BE2C (cell line): ENCODE measurements at regions not wholly inside any gene's neighbourhood (a gene's known extent, or its start where the extent isn't known, plus 50 kb on each side); places are given as distances from the start of the nearest gene placed in this dataset.
"Not testable (repeated sequence)": the region's sequence is repeated elsewhere in the genome, so short reads cannot be mapped to it uniquely, and the experiment has no call there.

ENCODE experiments used
- DNase-seq: peaks from one replicate; pipeline ENCODE4 v3.0.0-alpha.2; 2020
- H3K27me3 ChIP-seq: fragments of 250-450 bp; sonication (Bioruptor Pico); 2 replicates; pipeline ENCODE4 v1.5.1; 2020; ENCODE audit warnings: mild to moderate bottlenecking
- H3K36me3 ChIP-seq: fragments of 250-450 bp; sonication (Bioruptor Pico); 2 replicates; pipeline ENCODE4 v1.5.1; 2020; ENCODE audit warnings: mild to moderate bottlenecking
- H3K4me1 ChIP-seq: fragments of 250-450 bp; sonication (Bioruptor Pico); 2 replicates; pipeline ENCODE4 v1.5.1; 2020
- H3K4me3 ChIP-seq: 2 replicates; pipeline ENCODE4 v1.5.1; 2011; ENCODE audit warnings: low read depth, low read length
- H3K9me3 ChIP-seq: fragments of 250-450 bp; sonication (Bioruptor Pico); 2 replicates; pipeline ENCODE4 v1.5.1; 2020
- TF ChIP-seq, protein P1 (sequence below): IDR thresholded peaks from 2 replicates; pipeline ENCODE4 v1.5.1; 2012; ENCODE audit warnings: mild to moderate bottlenecking, low read depth, low read length

DNA sequence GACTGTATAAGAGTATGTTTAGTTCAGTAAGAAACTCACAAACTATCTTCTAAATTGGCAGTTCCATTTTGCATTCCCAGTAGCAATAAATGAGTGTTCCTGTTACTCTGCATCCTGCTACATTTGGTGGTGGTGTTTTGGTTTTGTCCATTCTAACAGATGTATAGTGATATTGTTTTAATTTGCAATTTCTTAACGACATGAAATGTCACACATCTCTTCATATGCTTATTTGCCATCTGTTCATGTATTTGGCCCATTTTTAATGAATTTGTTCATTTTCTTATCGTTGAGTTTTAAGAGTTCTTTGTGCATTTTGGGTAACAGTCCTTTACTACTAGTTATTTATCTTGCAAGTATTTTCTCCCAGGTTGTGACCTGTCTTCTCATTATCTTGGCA is 232.2 kb downstream of the TMA16 start:
- no peaks in the 10 kb centered on the region for H3K9me3 ChIP-seq
- H3K27me3 ChIP-seq: no peaks in the 10 kb centered on the region
- TF ChIP-seq, protein P1, sequence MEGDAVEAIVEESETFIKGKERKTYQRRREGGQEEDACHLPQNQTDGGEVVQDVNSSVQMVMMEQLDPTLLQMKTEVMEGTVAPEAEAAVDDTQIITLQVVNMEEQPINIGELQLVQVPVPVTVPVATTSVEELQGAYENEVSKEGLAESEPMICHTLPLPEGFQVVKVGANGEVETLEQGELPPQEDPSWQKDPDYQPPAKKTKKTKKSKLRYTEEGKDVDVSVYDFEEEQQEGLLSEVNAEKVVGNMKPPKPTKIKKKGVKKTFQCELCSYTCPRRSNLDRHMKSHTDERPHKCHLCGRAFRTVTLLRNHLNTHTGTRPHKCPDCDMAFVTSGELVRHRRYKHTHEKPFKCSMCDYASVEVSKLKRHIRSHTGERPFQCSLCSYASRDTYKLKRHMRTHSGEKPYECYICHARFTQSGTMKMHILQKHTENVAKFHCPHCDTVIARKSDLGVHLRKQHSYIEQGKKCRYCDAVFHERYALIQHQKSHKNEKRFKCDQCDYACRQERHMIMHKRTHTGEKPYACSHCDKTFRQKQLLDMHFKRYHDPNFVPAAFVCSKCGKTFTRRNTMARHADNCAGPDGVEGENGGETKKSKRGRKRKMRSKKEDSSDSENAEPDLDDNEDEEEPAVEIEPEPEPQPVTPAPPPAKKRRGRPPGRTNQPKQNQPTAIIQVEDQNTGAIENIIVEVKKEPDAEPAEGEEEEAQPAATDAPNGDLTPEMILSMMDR: no peak
- no peak for DNase-seq
- no peak overlapping the region for H3K4me3 ChIP-seq
- H3K36me3 ChIP-seq: no peaks in the 10 kb centered on the region
- no peaks in the 10 kb centered on the region for H3K4me1 ChIP-seq

DNA sequence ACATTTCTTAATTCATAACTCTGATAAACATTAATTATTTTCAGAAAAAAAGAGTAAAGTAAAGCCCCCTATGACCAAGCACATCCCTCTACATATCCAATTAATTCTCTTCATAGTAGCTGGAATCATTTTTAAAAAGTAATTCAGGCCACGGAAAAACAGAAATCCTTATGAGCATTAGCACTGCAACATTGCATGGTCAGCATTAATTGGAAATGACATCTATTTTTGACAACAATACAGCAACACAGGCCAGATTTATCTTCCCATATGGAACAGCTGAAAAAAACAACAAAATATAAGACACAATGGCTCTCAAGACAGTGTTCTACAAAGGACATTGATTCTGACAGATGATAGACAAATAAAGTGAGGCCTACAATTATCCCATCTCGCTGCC is 236.6 kb downstream of the TMA16 start:
- Histone ChIP-seq H3K27me3 (no peaks in the 10 kb centered on the region), H3K36me3 (no peaks in the 10 kb centered on the region), H3K9me3 (no peaks in the 10 kb centered on the region), H3K4me3 (no peak overlapping the region), H3K4me1 (no peaks in the 10 kb centered on the region)
- TF ChIP-seq, protein P1: no peak
- DNase-seq: no peak

DNA sequence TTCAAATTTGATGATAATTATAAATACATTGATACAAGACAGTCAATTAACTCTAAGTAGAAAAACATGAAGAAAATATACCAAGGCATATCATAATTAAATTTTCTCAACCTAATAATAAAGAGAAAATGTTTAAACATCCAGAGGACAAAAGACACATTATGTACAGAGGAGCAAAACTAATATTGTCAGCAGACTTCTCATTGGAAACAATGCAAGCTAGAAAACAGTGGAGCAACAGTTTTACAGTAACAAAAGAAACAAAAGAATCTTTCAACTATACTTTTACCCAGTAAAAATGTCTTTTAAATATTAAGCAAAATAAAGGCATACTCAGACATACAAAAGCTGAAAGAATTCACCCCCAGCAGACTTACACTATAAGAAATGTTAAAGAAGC is 238.0 kb downstream of the TMA16 start:
- Histone ChIP-seq H3K4me3 (no peak overlapping the region), H3K4me1 (no peaks in the 10 kb centered on the region), H3K27me3 (no peaks in the 10 kb centered on the region), H3K9me3 (no peaks in the 10 kb centered on the region), H3K36me3 (no peaks in the 10 kb centered on the region)
- DNase-seq: no peak
- TF ChIP-seq, protein P1: no peak

DNA sequence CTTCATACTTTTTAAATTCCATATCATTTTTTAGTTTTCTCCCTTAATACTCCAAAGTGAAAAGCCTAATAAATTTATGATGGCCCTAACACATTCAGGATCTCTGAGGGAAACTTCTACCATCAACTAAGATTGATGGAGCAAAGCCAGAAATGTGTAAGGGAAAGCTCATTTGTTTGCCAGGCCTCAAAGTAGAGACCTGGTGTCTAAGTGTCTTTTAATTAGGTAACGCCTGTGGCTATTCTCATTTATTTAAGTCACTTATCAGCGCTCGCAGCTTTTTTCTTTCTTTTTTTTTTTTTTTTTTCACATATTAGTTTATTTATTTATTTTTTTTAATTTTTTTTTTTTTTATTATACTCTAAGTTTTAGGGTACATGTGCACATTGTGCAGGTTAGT is 242.4 kb downstream of the TMA16 start:
- no peaks in the 10 kb centered on the region for H3K27me3 ChIP-seq
- H3K4me1 ChIP-seq: no peaks in the 10 kb centered on the region
- H3K36me3 ChIP-seq: no peaks in the 10 kb centered on the region
- no peak for DNase-seq
- H3K4me3 ChIP-seq: no peak overlapping the region
- H3K9me3 ChIP-seq: no peaks in the 10 kb centered on the region
- TF ChIP-seq, protein P1: no peak

DNA sequence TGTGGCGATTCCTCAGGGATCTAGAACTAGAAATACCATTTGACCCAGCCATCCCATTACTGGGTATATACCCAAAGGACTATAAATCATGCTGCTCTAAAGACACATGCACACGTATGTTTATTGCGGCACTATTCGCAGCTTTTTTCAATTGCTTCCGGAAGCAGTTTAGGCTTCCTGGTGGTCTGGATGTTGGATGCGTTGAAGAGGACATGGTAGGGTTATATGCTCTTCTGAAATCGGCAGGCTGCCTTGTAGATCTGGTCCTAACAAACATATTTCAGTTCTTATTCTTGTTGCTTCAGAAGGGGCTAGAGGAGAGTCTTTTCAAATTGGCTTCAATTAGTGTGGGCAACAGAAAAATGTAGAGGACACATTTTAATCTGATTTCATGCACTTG is 243.4 kb downstream of the TMA16 start:
- DNase-seq, H3K4me1 ChIP-seq, H3K4me3 ChIP-seq, H3K27me3 ChIP-seq, H3K36me3 ChIP-seq, H3K9me3 ChIP-seq: not testable (repeated sequence)

DNA sequence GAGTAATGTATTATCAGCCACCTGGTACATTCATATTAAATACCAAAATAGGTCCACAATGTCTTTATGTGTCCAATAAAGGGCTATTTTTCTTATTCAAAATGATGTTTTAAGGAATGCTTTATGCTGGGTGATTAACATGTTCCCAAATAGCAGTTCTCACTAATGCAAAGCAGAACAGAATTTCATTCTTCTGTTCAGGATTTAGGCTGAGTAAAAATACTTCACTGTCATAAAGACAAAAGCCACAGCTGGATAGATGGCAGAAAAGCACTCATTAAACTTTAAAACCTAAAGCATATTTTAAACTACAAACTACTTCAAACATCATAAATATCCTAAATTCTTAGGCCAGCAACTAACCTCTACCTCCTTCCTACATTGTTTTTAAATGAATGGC is 244.0 kb downstream of the TMA16 start:
- Histone ChIP-seq H3K4me3 (no peak overlapping the region), H3K9me3 (no peaks in the 10 kb centered on the region), H3K27me3 (no peaks in the 10 kb centered on the region), H3K4me1 (no peaks in the 10 kb centered on the region), H3K36me3 (no peaks in the 10 kb centered on the region)
- TF ChIP-seq, protein P1: no peak
- DNase-seq: no peak

DNA sequence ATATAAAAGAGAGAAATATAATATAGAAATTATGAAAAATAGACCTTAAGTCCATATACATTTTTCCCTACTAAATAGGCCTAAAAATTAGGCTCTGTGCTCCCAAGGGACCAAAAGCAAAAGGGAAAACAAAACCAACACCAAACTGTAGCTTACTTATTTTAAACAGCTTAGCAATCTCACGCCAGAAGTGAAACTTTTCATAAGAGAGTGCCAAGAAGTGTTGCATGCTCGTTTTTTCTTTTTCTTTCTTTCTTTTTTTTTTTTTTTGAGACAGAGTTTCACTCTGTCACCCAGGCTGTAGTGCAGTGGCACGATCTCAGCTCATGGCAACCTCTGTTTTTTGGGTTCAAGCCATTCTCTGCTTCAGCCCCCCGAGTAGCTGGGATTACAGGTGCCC is 250.4 kb downstream of the TMA16 start:
- TF ChIP-seq, protein P1: no peak
- Histone ChIP-seq H3K36me3 (no peaks in the 10 kb centered on the region), H3K4me1 (no peaks in the 10 kb centered on the region), H3K4me3 (no peak overlapping the region), H3K27me3 (no peaks in the 10 kb centered on the region), H3K9me3 (no peaks in the 10 kb centered on the region)
- DNase-seq: no peak
